Spleen (tissue), 11 donors: ENCODE measurements at regions not wholly inside any gene's neighbourhood (a gene's known extent, or its start where the extent isn't known, plus 50 kb on each side); places are given as distances from the start of the nearest gene placed in this dataset.

ENCODE experiments used
- DNase-seq: peaks from one replicate; pipeline ENCODE4 v3.0.0-alpha.2; 2020
- H3K27ac ChIP-seq, 8 donors: fragments of 200-600 bp; sonication (generic) in 7 of 8; 1 replicate in 4 of 8; 2 replicates in 4 of 8; pipeline versions ENCODE4 v1.5.0 to v1.8.0; 2016 to 2021; ENCODE audit warnings: inconsistent platforms in 4 of 8, mild to moderate bottlenecking in 4 of 8, moderate library complexity in 1 of 8
- H3K27me3 ChIP-seq, 7 donors: fragments of 200-600 bp; sonication (generic) in 6 of 7; replicated peaks in 1 of 7; 1 replicate in 4 of 7; 2 replicates in 3 of 7; pipeline versions ENCODE4 v1.5.0 to v1.8.0; 2016 to 2021; ENCODE audit warnings: inconsistent platforms in 3 of 7, mild to moderate bottlenecking in 1 of 7
- H3K36me3 ChIP-seq, 6 donors: fragments of 200-600 bp; sonication (generic) in 5 of 6; 1 replicate in 4 of 6; 2 replicates in 2 of 6; pipeline versions ENCODE4 v1.5.0 to v1.8.0; 2016 to 2021; ENCODE audit warnings: inconsistent platforms in 2 of 6
- H3K4me1 ChIP-seq, 6 donors: fragments of 200-600 bp; sonication (generic) in 5 of 6; 1 replicate in 3 of 6; 2 replicates in 3 of 6; pipeline versions ENCODE4 v1.5.0 to v1.8.0; 2016 to 2021; ENCODE audit warnings: inconsistent platforms in 3 of 6
- H3K4me3 ChIP-seq, 8 donors: fragments of 200-600 bp; sonication (generic) in 7 of 8; 1 replicate in 4 of 8; 2 replicates in 4 of 8; pipeline versions ENCODE4 v1.5.0 to v1.8.0; 2016 to 2021; ENCODE audit warnings: inconsistent platforms in 4 of 8, mild to moderate bottlenecking in 4 of 8, moderate library complexity in 2 of 8
- H3K9me3 ChIP-seq, 8 donors: fragments of 200-600 bp; sonication (generic) in 7 of 8; 1 replicate in 4 of 8; 2 replicates in 4 of 8; pipeline versions ENCODE4 v1.5.0 to v1.8.0; 2016 to 2021; ENCODE audit warnings: inconsistent platforms in 4 of 8
- CTCF ChIP-seq, 11 experiments: fragments of 200-600 bp in 7 of 11; fragments of 450-650 bp in 4 of 11; sonication (generic) in 4 of 11; IDR thresholded peaks in 8 of 11; conservative IDR thresholded peaks in 3 of 11; 1 replicate in 7 of 11; 2 replicates in 4 of 11; pipeline versions ENCODE4 v1.4.0 to v1.8.0; 2016 to 2021; ENCODE audit warnings: antibody characterized with exemption in 11 of 11, inconsistent platforms in 4 of 11, mild to moderate bottlenecking in 1 of 11
- POLR2A ChIP-seq, 3 donors: fragments of 450-650 bp; IDR thresholded peaks; one replicate each; pipeline ENCODE4 v1.5.1; 2017; ENCODE audit warnings: antibody characterized with exemption in 3 of 3, mild to moderate bottlenecking in 1 of 3
- POLR2AphosphoS5 ChIP-seq, 3 donors: sonication (generic); formaldehyde crosslinking; IDR thresholded peaks; one replicate each; pipeline ENCODE4 v1.5.1; 2017; ENCODE audit warnings: antibody characterized with exemption in 3 of 3
- WGBS, 5 donors: extraction: QIAGEN DNeasy Blood & Tissue Kit in 3 of 5; methylation state at CpG; one replicate each; pipeline versions ENCODE4 v1.1.5 to v1.1.7; 2013 to 2018; 5-methylcytosine and 5-hydroxymethylcytosine counted together
- intact Hi-C: fragments of 100-400 bp; cut with DNase I; formaldehyde crosslinking; loops from one replicate; pipeline ENCODE4 v1.15.0; 2023; ENCODE audit warnings: low total_unique reads
- donor health status: healthy with polysubstance abuse.
- donor health status: DM: no; HTN: no; CAD: no; lungs with moderate emphysema.
- donor health status: DM: no; HTN: no; CAD: no.
- donor health status: Bipolar disorder and iron deficiency.
- donor health status: healthy.
- donor health status: DM: no; HTN: no; CAD: no.
- donor health status: DM: yes; HTN: yes; CAD: no.

GRCh38 chr17:71168053-71168741 is 952.6 kb upstream of the SOX9 start:
- H3K27me3 ChIP-seq: no peaks in the 10 kb centered on the region
- no peak for TF ChIP-seq POLR2AphosphoS5 (IDR thresholded peaks at IDR 0.05)
- no peak for TF ChIP-seq CTCF (IDR thresholded peaks at IDR 0.05 in 8 of 11, conservative IDR thresholded peaks at IDR 0.05 in 3 of 11)
- no peak for TF ChIP-seq POLR2A (IDR thresholded peaks at IDR 0.05)
- 68 to 84% (median 78%) methylated on average over 5 of the region's 5 CpGs for WGBS, 5 donors
- H3K27ac ChIP-seq: no peak overlapping the region
- no peak overlapping the region for H3K4me3 ChIP-seq
- intact Hi-C loops: no loop called here
- H3K4me1 ChIP-seq: no peaks in the 10 kb centered on the region
- peaks cover 0 to 5% (median 0%) of the 10 kb centered on the region in 8 donors for H3K9me3 ChIP-seq
- DNase-seq: no peak
- H3K36me3 ChIP-seq: no peaks in the 10 kb centered on the region

GRCh38 chr17:71170070-71170469 is 950.8 kb upstream of the SOX9 start:
- no peak for TF ChIP-seq POLR2AphosphoS5 (IDR thresholded peaks at IDR 0.05)
- TF ChIP-seq POLR2A (IDR thresholded peaks at IDR 0.05): no peak
- TF ChIP-seq CTCF (IDR thresholded peaks at IDR 0.05 in 8 of 11, conservative IDR thresholded peaks at IDR 0.05 in 3 of 11): no peak
- H3K4me3 ChIP-seq: no peak overlapping the region
- H3K27me3 ChIP-seq: no peaks in the 10 kb centered on the region
- H3K4me1 ChIP-seq: no peaks in the 10 kb centered on the region
- peaks cover 0 to 5% (median 0%) of the 10 kb centered on the region in 8 donors for H3K9me3 ChIP-seq
- no peaks in the 10 kb centered on the region for H3K36me3 ChIP-seq
- H3K27ac ChIP-seq: no peak overlapping the region
- DNase-seq: no peak
- intact Hi-C loops: no loop called here

GRCh38 chr17:71171270-71171669 is 949.5 kb upstream of the SOX9 start:
- intact Hi-C loops: no loop called here
- no peak for TF ChIP-seq POLR2AphosphoS5 (IDR thresholded peaks at IDR 0.05)
- TF ChIP-seq POLR2A (IDR thresholded peaks at IDR 0.05): no peak
- TF ChIP-seq CTCF (IDR thresholded peaks at IDR 0.05 in 8 of 11, conservative IDR thresholded peaks at IDR 0.05 in 3 of 11): no peak
- no peaks in the 10 kb centered on the region for H3K27me3 ChIP-seq

GRCh38 chr17:71173991-71174390 is 946.8 kb upstream of the SOX9 start:
- no peak for TF ChIP-seq POLR2AphosphoS5 (IDR thresholded peaks at IDR 0.05)
- no peak for TF ChIP-seq POLR2A (IDR thresholded peaks at IDR 0.05)
- no peak for TF ChIP-seq CTCF (IDR thresholded peaks at IDR 0.05 in 8 of 11, conservative IDR thresholded peaks at IDR 0.05 in 3 of 11)
- 69 to 79% (median 74%) methylated on average over 3 of the region's 3 CpGs for WGBS, 5 donors
- H3K9me3 ChIP-seq: peaks cover 0 to 5% (median 0%) of the 10 kb centered on the region in 8 donors
- no peaks in the 10 kb centered on the region for H3K36me3 ChIP-seq
- DNase-seq: no peak
- intact Hi-C loops: no loop called here
- H3K27ac ChIP-seq: no peak overlapping the region
- H3K4me1 ChIP-seq: no peaks in the 10 kb centered on the region
- no peaks in the 10 kb centered on the region for H3K27me3 ChIP-seq
- no peak overlapping the region for H3K4me3 ChIP-seq

More at GRCh38 chr17:71171270-71171669, 949.5 kb upstream of the SOX9 start:
- Histone ChIP-seq H3K36me3 (no peaks in the 10 kb centered on the region), H3K27ac (no peak overlapping the region), H3K4me1 (no peaks in the 10 kb centered on the region), H3K4me3 (no peak overlapping the region), H3K9me3 (peaks cover 0 to 5% (median 0%) of the 10 kb centered on the region in 8 donors)
- WGBS, 5 donors: 78 to 87% (median 82%) methylated on average over 2 of the region's 2 CpGs
- DNase-seq: no peak
